Suprapubic skin (tissue), 4 donors: ENCODE measurements at regions not wholly inside any gene's neighbourhood (a gene's known extent, or its start where the extent isn't known, plus 50 kb on each side); places are given as distances from the start of the nearest gene placed in this dataset.

ENCODE experiments used
- CTCF ChIP-seq, 2 donors: fragments of 200-600 bp in 1 of 2; fragments of 450-650 bp in 1 of 2; sonication (generic) in 1 of 2; IDR thresholded peaks; one replicate each; pipeline ENCODE4 v1.5.1; 2016 to 2019; ENCODE audit warnings: antibody characterized with exemption in 2 of 2, mild to moderate bottlenecking in 1 of 2, moderate library complexity in 1 of 2
- EP300 ChIP-seq: sonication (generic); formaldehyde crosslinking; IDR thresholded peaks from one replicate; pipeline ENCODE4 v1.6.1; 2017; ENCODE audit warnings: antibody characterized with exemption
- POLR2A ChIP-seq, 2 donors: fragments of 450-650 bp; IDR thresholded peaks; one replicate each; pipeline ENCODE4 v1.6.1; 2017; ENCODE audit warnings: antibody characterized with exemption in 2 of 2, mild to moderate bottlenecking in 2 of 2, moderate library complexity in 2 of 2
- POLR2AphosphoS5 ChIP-seq, 3 donors: sonication (generic); formaldehyde crosslinking; IDR thresholded peaks; one replicate each; pipeline ENCODE4 v1.6.1; 2017; ENCODE audit warnings: antibody characterized with exemption in 3 of 3

- no peak for TF ChIP-seq CTCF (IDR thresholded peaks at IDR 0.05)
- TF ChIP-seq EP300 = no peak
- no peak for TF ChIP-seq POLR2A (IDR thresholded peaks at IDR 0.05)
- TF ChIP-seq POLR2AphosphoS5 (IDR thresholded peaks at IDR 0.05) = no peak
Observed at GRCh38 chr12:115806000-115806399, 471.5 kb downstream of the MED13L start.
